ENCODE measurements at regions not wholly inside any gene's neighbourhood (a gene's known extent, or its start where the extent isn't known, plus 50 kb on each side); places are given as distances from the start of the nearest gene placed in this dataset.
A peak's percentile ranks its signal among the peaks of the same experiment; 100 is the strongest.
"Not testable (repeated sequence)": the region's sequence is repeated elsewhere in the genome, so short reads cannot be mapped to it uniquely, and the experiment has no call there.

DNA sequence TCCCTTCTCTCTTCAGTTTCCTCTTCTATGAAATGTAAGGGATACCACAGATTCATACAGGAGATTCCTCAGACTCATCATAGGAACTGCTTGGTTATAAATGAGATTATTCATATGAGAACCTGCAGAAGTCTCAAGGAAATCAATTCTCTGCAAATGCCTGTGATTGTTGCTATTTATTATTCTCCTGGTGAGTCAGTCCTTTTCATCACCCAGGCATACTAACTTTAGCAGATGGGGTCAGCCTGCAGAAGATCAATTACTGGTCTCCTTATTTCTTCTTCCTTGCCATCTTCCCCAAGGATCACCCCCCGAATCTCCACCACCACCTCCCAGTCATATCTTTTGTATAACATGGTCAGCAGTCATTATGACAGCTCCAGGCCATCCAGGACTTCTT, 53.8 kb upstream of the DCP1A start:
- no peak for DNase-seq

DNA sequence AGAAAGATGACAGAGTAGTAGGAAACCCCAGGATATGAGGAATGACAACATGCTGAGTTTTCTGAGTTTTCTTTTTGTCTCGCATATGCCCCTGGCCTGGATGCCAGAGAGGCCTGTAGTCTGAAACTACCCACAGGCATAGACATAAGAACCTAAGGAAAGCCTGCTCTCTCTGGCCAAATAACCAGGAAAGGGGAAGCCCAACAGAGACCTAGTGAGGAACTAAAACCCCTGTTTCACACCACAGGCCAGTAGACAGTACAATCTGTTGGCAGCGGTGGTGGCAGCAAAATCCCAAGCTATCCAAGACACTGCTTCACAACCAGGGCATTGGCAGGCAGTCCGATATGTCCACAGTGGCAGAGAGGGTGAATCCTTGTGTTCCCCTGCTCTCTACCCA, 55.0 kb upstream of the DCP1A start:
- DNase-seq, result no peak

- DNase-seq, result no peak
These were observed 64.0 kb upstream of the DCP1A start for GRCh38 chr3:53411371-53411770.

DNA sequence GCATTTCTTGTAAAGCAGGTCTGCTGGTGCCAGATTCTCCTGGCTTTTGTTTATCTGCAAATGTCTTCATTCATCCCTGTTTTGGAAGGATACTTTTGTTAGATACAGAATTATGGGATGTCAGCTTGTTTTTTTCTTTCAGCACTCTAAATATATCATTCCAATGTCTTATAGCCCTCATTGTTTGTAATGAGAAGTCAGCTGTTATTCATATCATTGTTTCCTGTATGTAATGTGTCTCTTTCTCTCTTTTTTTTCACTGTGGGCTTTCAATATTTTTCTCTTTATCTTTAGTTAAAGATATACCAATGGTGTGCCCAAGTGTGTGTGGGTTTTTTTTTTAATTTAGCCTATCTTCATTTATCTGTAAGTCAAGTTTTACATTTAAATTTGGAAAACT, 65.6 kb upstream of the DCP1A start:
- DNase-seq, result no peak

DNA sequence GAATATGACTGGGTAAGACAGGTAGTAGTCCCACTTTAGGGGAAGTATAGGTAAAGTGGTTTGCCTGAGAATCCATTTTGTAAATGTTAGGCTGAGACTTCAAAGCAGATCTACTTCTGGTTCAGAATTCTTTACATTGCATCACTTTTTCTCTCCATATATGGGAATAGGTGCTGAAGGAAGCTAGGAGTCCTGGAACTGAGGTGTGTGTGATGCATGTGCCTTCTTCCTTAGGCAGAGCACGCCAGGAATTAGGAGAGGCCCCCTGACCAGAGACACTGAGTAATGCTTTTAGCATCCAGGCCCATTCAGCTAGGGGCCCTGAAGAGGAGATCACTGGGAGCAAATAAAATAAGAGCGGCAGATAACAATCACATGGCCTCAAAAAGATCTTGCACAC, 69.2 kb upstream of the DCP1A start:
- no peak for DNase-seq

GRCh38 chr3:53420831-53421230, 73.5 kb upstream of the DCP1A start:
- DNase-seq, result no peak

DNA sequence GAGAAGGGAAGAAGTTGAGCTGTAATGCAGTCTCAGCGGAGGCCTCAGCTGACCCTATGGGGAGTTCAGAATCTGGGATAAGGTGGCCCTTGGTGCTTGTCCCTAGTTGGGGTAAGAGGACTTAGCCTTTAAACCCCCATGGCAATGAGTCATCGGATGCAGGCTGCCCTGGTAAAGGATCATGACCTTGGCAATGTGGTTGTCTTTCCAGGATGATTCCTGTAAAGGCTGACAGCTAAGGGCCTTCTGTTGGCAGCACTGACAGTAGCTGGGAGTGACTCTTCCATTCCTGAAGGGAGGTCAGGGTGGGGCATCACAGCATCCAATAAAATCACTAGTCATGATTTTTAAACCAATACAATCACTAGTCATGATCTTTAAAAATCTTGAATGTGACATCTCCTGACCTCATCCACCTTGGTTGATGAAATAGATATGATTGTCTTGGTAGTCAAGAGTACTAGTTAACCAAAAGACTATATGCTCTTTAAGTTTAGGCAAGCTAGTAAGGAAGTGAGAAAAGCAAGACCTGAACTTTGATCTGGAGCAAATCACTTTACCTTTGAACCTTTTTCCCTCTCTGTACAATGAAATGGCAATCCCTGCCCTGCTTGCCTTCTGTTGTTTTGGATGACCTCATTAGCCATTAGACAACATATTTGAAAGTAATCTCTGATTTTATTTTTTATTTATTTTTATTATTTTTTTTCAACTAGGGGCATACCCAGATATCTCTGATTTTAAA, 71.3 kb upstream of the CACNA1D start:
- no peak for DNase-seq

- no peak for DNase-seq
These were observed 68.5 kb upstream of the CACNA1D start for GRCh38 chr3:53425936-53426335.

- DNase-seq, result peak; percentile 1
These were observed 67.5 kb upstream of the CACNA1D start for GRCh38 chr3:53426918-53427317.

DNA sequence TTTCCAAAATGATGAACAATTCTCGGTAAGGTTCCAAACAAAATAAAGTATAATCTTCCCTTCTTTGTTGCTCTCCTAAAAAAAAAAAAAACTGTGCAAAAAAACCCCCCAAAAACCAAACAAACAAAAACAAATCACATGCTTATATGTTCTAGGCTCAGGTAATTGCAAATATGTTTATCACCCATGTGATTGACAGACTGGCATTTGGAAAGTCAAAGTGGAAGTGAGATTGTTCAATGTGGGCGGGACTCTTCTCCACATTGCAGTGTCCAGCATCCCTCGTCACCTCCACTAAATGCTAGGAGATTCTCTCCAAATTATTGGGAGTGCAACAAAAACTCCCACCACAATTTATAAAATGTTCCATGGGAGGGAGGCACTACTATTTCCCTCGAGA, 57.6 kb upstream of the CACNA1D start:
- DNase-seq, result no peak

DNA sequence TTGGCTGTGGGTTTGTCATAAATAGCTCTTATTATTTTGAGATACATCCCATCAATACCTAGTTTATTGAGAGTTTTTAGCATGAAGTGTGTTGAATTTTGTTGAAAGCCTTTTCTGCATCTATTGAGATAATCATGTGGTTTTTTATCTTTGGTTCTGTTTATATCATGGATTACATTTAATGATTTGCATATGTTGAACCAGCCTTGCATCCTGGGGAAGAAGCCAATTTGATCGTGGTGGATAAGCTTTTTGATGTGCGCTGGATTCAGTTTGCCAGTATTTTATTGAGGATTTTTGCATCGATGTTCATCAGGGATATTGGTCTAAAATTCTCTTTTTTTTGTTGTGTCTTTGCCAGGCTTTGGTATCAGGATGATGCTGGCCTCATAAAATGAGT, 51.5 kb upstream of the CACNA1D start:
- not testable (repeated sequence) for DNase-seq

Measured in NCI-H69 (cell line).